Endothelial cell of umbilical vein (primary cell): ENCODE measurements at regions not wholly inside any gene's neighbourhood (a gene's known extent, or its start where the extent isn't known, plus 50 kb on each side); places are given as distances from the start of the nearest gene placed in this dataset.

Experiments used
- BruUV-seq: library from RNA; stranded (reverse); fragments of 400-500 nt; replicated peaks from 2 replicates; lab custom pipeline; 2021; lab: Mats Ljungman, UMichigan
- CTCF ChIA-PET: fragments of 300-600, 350-600 bp; sonication (Branson Sonifier 250); formaldehyde crosslinking; loops from one replicate; lab custom pipeline; 2021; ENCODE audit warnings: antibody characterized with exemption, inconsistent platforms; lab: Charles Lee
- POLR2A ChIA-PET: fragments of 300-600, 350-600 bp; sonication (Branson Sonifier 250); formaldehyde crosslinking; loops from one replicate; lab custom pipeline; 2021; ENCODE audit warnings: antibody characterized with exemption, inconsistent platforms; lab: Charles Lee
- DNase-seq: peaks from one replicate; pipeline ENCODE4 v3.0.0-alpha.2; 2011; ENCODE audit warnings: low read depth, low spot score
- FAIRE-seq: peaks from 2 replicates; lab custom pipeline; 2011; peaks lifted over from hg19 to GRCh38; lab: Jason Lieb, UNC
- H2AFZ ChIP-seq: 2 replicates; pipeline ENCODE4 v1.6.0; 2012; ENCODE audit warnings: low read depth, low read length, control low read depth, inconsistent platforms
- H3K27ac ChIP-seq: 2 replicates; pipeline ENCODE4 v1.5.1; 2011; ENCODE audit warnings: low read depth, mild to moderate bottlenecking, control low read depth, low read length, moderate library complexity; ENCODE audit not compliant: insufficient read depth
- H3K27me3 ChIP-seq, 2 experiments: 2 replicates each; pipeline versions ENCODE4 v1.6.0 to v1.6.1; 2011; ENCODE audit warnings: low read length in 2 of 2, mixed read lengths in 1 of 2; ENCODE audit not compliant: control insufficient read depth in 2 of 2, insufficient read depth in 2 of 2
- H3K36me3 ChIP-seq, 2 experiments: 2 replicates in 1 of 2; 3 replicates in 1 of 2; pipeline ENCODE4 v1.5.1; 2011; ENCODE audit warnings: low read length in 2 of 2, mild to moderate bottlenecking in 1 of 2, moderate library complexity in 1 of 2; ENCODE audit not compliant: control insufficient read depth in 2 of 2, insufficient read depth in 2 of 2; ENCODE audit errors: extremely low read depth in 1 of 2
- H3K4me1 ChIP-seq: 3 replicates; pipeline ENCODE4 v1.5.1; 2011; ENCODE audit warnings: mild to moderate bottlenecking, low read length; ENCODE audit not compliant: control insufficient read depth, insufficient read depth; ENCODE audit errors: extremely low read depth
- H3K4me2 ChIP-seq: 2 replicates; pipeline ENCODE4 v1.6.1; 2011; ENCODE audit warnings: low read length, control low read depth, mixed read lengths; ENCODE audit not compliant: insufficient read depth
- H3K4me3 ChIP-seq, 3 experiments: fragments of 200-600 bp in 1 of 3; sonication (generic), shearing (Covaris generic) in 1 of 3; replicated peaks in 1 of 3; 2 replicates each; pipeline ENCODE4 v1.5.1; 2011 to 2016; ENCODE audit warnings: control low read depth in 3 of 3, low read length in 3 of 3, mild to moderate bottlenecking in 2 of 3, inconsistent platforms in 1 of 3, low read depth in 1 of 3, moderate library complexity in 1 of 3; ENCODE audit not compliant: insufficient read depth in 1 of 3
- H3K79me2 ChIP-seq: 2 replicates; pipeline ENCODE4 v1.6.0; 2012; ENCODE audit warnings: low read length, inconsistent platforms; ENCODE audit not compliant: control insufficient read depth, insufficient read depth
- H3K9ac ChIP-seq: replicated peaks from 2 replicates; pipeline ENCODE3; 2011; ENCODE audit warnings: low read length, control low read depth; ENCODE audit not compliant: insufficient read depth; ENCODE audit errors: extremely low read depth
- H3K9me1 ChIP-seq: replicated peaks from 3 replicates; pipeline ENCODE4 v1.6.0; 2011; ENCODE audit warnings: mild to moderate bottlenecking, low read length; ENCODE audit not compliant: control insufficient read depth, insufficient read depth; ENCODE audit errors: extremely low read depth
- H3K9me3 ChIP-seq: replicated peaks from 2 replicates; pipeline ENCODE4 v1.5.1; 2012; ENCODE audit warnings: low read length, inconsistent platforms; ENCODE audit not compliant: control insufficient read depth, insufficient read depth
- H4K20me1 ChIP-seq: replicated peaks from 2 replicates; pipeline ENCODE3; 2011; ENCODE audit warnings: mild to moderate bottlenecking, low read length; ENCODE audit not compliant: control insufficient read depth, insufficient read depth; ENCODE audit errors: extremely low read depth
- CTCF ChIP-seq, 2 donors: IDR thresholded peaks; 1 replicate in 1 of 2; 2 replicates in 1 of 2; pipeline ENCODE4 v1.5.1; 2011; ENCODE audit warnings: low read length in 2 of 2, mild to moderate bottlenecking in 2 of 2, moderate library complexity in 2 of 2, control low read depth in 1 of 2, inconsistent platforms in 1 of 2, low read depth in 1 of 2; ENCODE audit not compliant: insufficient read depth in 1 of 2; ENCODE audit errors: extremely low read depth in 1 of 2
- FOS ChIP-seq: IDR thresholded peaks from 2 replicates; pipeline ENCODE4 v1.6.1; 2011; ENCODE audit warnings: mild to moderate bottlenecking, low read length, moderate library complexity, borderline replicate concordance; ENCODE audit not compliant: insufficient read depth
- GATA2 ChIP-seq: IDR thresholded peaks from 2 replicates; pipeline ENCODE4 v1.7.0; 2011; ENCODE audit warnings: low read depth, mild to moderate bottlenecking, moderate library complexity, mixed read lengths, low read length; ENCODE audit not compliant: insufficient read length, insufficient read depth
- JUN ChIP-seq: IDR thresholded peaks from 2 replicates; pipeline ENCODE4 v1.6.1; 2011; ENCODE audit warnings: borderline replicate concordance, low read depth; ENCODE audit not compliant: insufficient read length, insufficient read depth
- MAX ChIP-seq: IDR thresholded peaks from 2 replicates; pipeline ENCODE4 v1.6.1; 2011; ENCODE audit not compliant: insufficient read depth, insufficient read length
- MYC ChIP-seq: IDR thresholded peaks from one replicate; pipeline ENCODE4 v1.6.1; 2011; ENCODE audit warnings: mild to moderate bottlenecking, low read depth, low read length
- POLR2A ChIP-seq: IDR thresholded peaks from 2 replicates; pipeline ENCODE4 v1.6.1; 2012; ENCODE audit warnings: low read depth, mild to moderate bottlenecking, control low read depth, low read length
- POLR2AphosphoS5 ChIP-seq: IDR thresholded peaks from 2 replicates; pipeline ENCODE4 v1.6.1; 2012; ENCODE audit warnings: low read depth, mild to moderate bottlenecking, control low read depth, low read length, moderate library complexity; ENCODE audit not compliant: insufficient read depth
- dilution Hi-C: fragments of 300-500 bp; cut with MboI; formaldehyde crosslinking; loops from one replicate; pipeline ENCODE4 v1.15.0; 2019; ENCODE audit warnings: low sequenced_read_pairs; ENCODE audit not compliant: extremely low pct_ligation_motif_present
- intact Hi-C: fragments of 100-400 bp; cut with micrococcal nuclease; formaldehyde crosslinking; loops from one replicate; pipeline ENCODE4 v1.10.0; 2022

- Histone ChIP-seq H2AFZ (no peak overlapping the region), H3K4me2 (no peak overlapping the region), H3K27me3 (no peaks in the 10 kb centered on the region), H3K9me1 (no peaks in the 10 kb centered on the region), H3K27ac (no peak overlapping the region), H3K9me3 (no peaks in the 10 kb centered on the region), H3K4me3 (no peak overlapping the region), H3K4me1 (no peaks in the 10 kb centered on the region), H3K9ac (no peak overlapping the region), H3K36me3 (no peaks in the 10 kb centered on the region), H3K79me2 (no peaks in the 10 kb centered on the region), H4K20me1 (no peaks in the 10 kb centered on the region)
- CTCF ChIA-PET = interaction anchor here (1.4 kb wide), 1 partner anchor 52 kb away, joined by 4 read pairs; no protein-coding TSS in a partner anchor
- intact Hi-C loops = no loop called here
- no peak for FAIRE-seq
- DNase-seq = no peak
- TF ChIP-seq GATA2 (no peak), MYC (no peak), JUN (no peak), FOS (no peak), CTCF (IDR thresholded peaks at IDR 0.05; ENCODE audit: extremely low read depth in 1 of 2, insufficient read depth in 1 of 2, low read depth in 1 of 2, low read length in 2 of 2) (no peak)
- dilution Hi-C loops = no loop called here
- POLR2A ChIA-PET = no interaction called here
- BruUV-seq = no TSS peak
Measured at GRCh38 chr15:62497356-62497755, 332.3 kb upstream of the C2CD4B start.

- Histone ChIP-seq H3K27ac (no peak overlapping the region), H2AFZ (no peak overlapping the region)
- dilution Hi-C loops = no loop called here
Measured at GRCh38 chr15:62498278-62498677, 333.2 kb upstream of the C2CD4B start.

More at GRCh38 chr15:62498278-62498677, 333.2 kb upstream of the C2CD4B start:
- no peaks in the 10 kb centered on the region for H3K4me1 ChIP-seq
- no peaks in the 10 kb centered on the region for H3K9me1 ChIP-seq
- no peaks in the 10 kb centered on the region for H3K27me3 ChIP-seq
- CTCF ChIA-PET = no interaction called here
- POLR2A ChIA-PET = no interaction called here
- no peaks in the 10 kb centered on the region for H4K20me1 ChIP-seq
- no peaks in the 10 kb centered on the region for H3K36me3 ChIP-seq
- DNase-seq = no peak
- FAIRE-seq = no peak
- no TSS peak for BruUV-seq
- H3K9me3 ChIP-seq = no peaks in the 10 kb centered on the region
- no peaks in the 10 kb centered on the region for H3K79me2 ChIP-seq
- no peak overlapping the region for H3K9ac ChIP-seq
- intact Hi-C loops = no loop called here
- H3K4me3 ChIP-seq = no peak overlapping the region
- H3K4me2 ChIP-seq = no peak overlapping the region
- TF ChIP-seq GATA2 = no peak
- no peak for TF ChIP-seq FOS
- no peak for TF ChIP-seq POLR2AphosphoS5
- TF ChIP-seq JUN = no peak
- no peak for TF ChIP-seq MAX
- TF ChIP-seq MYC = no peak
- no peak for TF ChIP-seq POLR2A
- no peak for TF ChIP-seq CTCF (IDR thresholded peaks at IDR 0.05; ENCODE audit: extremely low read depth in 1 of 2, insufficient read depth in 1 of 2, low read depth in 1 of 2, low read length in 2 of 2)
